HG03175 (cell line): ENCODE measurements at regions not wholly inside any gene's neighbourhood (a gene's known extent, or its start where the extent isn't known, plus 50 kb on each side); places are given as distances from the start of the nearest gene placed in this dataset.

ENCODE experiments used
- ATAC-seq: cut with Tn5 transposase; IDR thresholded peaks from one replicate; pipeline ENCODE4 v1.9.1; 2021; ENCODE audit warnings: mild to moderate bottlenecking, moderate library complexity; ENCODE audit not compliant: unreplicated experiment

DNA sequence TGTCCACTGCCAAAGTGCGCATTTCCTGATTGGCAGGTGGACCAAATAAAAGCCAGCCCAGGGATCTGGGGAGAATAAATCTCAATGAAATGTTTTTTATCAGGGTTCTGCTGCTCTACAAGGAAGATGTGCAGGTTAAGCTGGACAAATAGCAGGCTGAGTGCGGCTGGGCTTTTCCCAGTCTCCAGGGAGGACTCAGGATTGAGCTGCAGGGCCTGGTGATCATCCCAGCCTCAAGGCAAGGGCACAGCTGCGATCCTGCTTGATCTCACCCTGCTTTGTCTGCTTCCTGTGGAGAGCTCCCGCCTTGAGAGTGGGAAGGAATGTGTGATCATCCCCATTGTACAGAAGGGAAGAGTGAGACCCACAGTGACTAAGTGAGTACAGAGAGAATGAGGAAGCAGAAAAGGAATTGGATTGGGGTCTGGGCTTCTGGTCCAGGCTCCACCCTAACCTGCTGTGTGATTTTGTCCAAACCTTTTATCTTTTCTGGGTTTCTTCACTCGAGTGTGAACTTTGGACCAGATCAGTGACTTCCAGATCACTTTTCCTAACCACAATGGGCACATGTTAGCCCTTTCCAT is 75.3 kb upstream of the CRHR1 start:
- no peak for ATAC-seq

DNA sequence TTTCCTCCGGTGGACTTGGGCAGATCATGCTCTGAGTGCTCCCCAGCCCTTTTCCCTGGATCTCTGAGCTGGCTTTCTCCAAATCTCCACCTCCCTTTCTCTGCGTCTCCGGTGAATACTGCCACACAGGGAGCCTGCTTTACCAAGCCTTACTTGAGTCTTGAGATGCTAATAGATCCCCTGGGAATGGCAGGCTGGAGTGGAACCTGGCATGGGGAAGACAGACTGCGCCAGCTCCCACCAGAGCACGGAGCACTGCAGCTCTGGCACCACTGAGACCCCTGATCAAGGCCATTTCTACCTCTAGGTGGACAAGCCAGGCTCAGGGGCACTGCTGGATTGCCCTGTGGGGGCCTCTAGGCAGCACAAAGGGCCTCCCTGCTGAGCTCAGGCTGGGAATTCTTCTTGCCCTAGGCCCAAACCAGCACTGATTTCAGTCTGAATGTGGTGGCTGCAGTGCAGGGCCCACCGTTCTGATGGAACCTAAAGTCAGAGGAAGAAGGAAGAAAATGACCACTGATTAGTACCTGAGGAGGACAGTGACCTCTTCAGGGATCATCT is 74.3 kb upstream of the CRHR1 start:
- no peak for ATAC-seq

DNA sequence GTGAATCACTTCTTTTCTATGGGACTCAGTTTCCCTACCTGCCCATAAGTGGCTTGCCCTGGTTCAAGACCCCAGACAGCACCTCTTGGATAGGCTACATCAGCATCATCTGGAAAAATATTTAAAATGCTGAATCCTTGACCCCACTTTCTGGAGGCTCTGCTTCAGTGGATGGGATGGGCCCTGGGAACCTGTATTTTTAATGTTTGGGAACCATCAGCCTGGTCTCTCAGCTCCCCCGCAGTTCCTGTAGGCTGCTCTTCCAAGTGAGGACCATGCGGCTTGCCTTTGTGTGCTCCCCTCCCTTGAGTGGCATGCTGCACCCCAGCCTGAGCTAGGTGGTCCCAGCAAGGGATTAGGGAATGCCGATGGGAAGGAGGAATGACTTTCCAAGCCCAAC is 68.3 kb upstream of the CRHR1 start:
- no peak for ATAC-seq

DNA sequence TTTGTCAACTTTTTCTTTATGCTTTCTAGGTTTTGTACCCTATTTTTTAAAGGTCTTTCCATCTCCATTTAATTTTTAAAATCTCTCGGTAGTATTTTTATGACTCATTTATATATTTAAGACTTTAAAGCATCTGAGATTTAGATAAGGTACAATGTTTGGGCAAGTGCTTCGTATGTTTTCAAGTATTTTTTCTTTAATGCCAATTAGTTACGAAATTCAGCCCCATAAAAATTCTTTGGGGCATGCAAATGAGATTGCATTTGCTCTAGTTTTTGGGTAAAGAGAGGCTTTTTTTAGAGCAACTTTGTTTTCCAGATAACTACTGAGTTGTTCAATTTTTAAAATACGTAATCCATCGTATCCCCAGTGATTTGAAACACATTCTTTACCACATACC is 65.3 kb upstream of the CRHR1 start:
- no peak for ATAC-seq

DNA sequence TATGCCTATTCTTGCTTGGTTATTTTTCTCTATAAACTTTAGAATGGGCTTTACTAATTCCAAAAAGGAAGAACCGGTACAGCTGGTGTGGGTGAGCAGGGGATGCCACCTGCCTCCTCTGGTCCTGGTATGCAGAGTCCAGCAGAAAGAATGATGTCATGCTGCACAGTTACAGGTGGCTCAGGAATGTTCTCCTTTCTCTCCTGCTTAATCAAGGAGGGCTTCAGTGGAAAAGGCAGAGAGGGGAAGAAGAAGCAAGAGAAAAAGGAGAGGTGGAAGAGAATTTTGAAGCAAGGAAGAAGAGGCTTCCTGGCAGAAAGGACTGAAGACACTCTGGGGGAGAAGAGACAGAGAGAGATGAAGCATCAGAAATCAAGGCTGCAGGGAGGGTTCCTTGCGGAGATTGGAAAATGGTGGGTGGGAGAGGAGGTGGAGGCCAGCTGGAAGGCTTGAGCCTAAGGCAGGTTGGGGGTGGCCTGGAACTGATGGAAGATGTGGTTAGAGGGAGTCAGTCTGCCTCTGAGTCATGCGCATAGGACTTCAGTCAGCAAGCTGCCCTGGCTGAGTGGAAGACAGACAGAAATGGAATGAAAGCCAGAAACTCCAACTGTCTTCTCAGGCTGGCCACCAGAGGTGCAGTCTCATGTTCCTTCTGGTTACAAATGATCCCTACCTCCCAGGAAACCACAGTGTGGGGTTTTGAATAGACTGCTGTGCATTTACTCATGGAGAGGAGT is 64.6 kb upstream of the CRHR1 start:
- no peak for ATAC-seq

DNA sequence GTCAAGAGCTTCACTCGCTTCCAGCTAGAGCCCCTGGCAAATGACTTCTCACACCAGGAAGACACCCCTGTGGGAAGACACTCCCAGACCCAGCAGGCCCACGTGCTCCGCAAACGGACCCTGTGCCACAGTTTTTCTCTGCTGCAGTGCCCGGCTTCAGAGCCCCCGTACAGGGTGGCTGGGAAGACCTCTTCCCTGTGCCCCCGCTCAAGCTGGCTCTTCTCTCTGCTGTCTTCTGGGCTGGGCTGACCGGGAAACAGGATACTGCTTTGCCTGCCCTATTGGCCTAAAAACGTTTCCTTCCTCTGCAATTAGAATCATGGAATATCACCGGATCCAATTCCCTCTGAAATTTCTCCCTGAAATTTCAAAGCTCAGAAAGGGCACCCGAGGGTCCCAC is 63.7 kb upstream of the CRHR1 start:
- no peak for ATAC-seq

DNA sequence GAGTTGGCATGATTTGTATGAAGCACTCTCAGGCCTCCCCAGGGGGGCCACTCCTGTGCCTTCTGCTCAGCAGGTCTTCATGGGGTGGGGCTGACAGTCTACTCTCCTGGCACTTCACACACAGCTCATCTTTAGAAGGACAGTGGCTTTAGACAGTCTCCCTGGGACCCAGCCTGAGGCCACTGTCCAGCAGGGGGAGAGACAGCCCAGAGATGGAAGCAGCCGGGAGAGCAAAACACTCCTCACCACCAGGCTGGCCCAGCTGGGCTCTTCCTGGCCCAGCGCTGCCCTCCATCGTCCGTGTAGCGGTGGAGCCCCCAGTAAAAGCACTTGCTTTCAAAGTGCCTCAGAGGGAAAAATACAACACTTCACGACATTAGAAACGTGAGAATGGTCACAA is 62.0 kb upstream of the CRHR1 start:
- ATAC-seq, result no peak

DNA sequence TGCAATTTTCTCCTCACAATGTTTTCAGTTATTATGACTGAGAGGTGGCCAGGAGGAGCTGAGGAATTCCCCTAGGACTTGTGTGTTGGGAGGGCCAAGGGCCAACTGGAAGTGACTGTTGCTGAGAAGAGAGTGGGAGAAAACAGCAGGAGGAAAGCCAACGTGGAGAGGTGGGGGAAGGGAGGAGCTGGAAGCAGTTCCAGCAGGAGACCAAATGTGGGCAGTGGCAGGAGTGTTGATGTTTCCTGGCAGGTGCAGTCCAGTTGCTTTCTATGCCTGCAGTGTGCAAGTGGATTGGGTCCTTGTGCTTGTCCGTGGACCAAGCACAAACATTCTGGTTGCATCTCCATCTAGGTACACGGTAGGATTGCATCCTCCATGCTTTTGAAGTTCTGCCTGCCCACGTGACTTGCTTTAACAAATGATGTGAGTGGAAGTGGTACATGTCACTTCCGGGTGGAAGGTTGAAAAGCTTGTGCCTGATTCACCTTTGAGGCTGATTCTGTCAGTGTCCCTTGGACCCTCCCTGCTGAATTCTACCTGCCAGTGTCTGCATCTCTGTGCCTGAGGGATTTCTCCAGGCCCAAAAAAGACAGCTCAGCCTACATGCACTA is 54.7 kb upstream of the CRHR1 start:
- no peak for ATAC-seq

DNA sequence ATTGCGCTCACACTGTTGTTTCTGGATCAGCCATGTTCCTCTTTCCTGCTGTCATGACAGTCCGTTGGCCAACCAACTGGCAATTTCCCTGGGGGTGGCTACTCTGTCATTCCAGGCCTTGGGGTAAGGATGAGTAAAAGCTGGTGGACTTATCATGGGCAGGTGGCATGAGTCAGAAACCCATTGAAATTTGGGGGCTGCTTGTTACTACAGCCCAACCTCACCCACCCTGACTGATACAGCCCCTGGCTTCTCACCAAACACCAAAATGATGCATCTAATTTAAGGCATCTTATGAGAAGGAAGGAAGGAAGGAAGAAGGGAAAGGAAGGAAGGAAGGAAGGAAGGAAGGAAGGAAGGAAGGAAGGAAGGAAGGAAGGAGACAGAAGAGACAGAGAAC is 53.9 kb upstream of the CRHR1 start:
- ATAC-seq, result no peak

DNA sequence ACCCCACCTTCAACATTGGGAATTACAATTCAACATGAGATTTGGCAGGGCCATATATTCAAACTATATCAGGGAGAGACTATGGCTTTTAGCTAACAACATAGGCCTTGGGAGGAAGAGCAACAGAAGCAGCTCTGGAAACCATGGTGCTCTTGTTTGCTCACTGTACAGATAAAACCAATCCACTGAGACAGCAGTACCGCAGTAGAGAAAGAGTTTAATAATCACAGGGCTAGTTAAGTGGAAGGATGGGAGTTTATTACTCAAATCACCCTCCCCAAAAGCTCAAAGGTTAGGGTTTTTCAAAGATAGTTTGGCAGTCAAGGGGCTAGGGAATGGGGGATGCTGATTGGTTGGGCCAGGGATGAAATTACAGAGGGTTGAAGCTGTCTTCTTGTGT is 52.7 kb upstream of the CRHR1 start:
- ATAC-seq, result no peak

DNA sequence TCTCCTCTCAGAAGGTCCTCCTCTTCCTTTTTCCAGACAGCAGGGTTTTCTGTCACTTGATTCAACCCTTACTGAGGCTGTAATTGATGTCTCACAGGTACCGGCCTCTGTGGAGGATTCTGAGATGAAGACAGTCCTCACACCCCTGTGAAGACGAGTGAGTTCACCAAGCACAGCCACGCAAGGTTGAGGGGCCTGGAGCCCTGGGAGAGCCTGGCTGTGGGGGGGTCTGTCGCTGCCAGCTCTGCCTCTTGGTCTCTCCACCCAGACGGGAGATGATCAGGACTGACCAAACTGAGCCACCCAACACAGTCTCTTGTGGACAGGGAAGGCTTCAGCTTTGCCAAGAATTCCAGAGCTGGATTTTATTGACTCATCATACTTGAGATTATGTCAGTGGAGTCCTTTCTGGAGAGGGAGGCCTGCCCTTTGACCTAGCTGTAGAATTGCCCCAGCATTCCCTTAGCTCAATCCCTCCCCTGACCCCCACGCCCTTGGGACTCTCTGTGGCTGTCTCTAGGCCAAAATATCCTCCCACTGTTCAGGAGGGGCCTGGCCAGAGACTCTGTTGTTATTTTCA is 51.1 kb upstream of the CRHR1 start:
- no peak for ATAC-seq

DNA sequence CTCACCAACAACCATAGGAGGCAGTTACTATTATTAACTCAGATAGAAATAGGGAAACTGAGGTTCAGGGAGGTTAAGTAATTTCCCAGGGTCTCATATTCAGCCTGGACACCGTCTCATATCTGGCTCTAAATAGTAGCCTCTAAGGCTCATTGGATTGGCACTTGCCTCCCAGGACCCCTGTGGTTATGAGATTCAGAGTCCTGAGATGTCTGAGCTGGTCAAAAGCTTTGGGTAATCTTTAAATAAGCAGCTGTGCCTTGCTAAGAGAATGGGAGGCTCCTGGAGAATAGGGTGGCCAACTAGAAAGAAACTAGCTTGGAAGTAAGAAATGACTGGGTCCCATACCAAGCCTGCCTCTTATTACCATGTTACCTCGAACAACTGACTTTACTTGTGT is 50.3 kb upstream of the CRHR1 start:
- no peak for ATAC-seq
